Testis (tissue), 2 donors: ENCODE measurements at regions not wholly inside any gene's neighbourhood (a gene's known extent, or its start where the extent isn't known, plus 50 kb on each side); places are given as distances from the start of the nearest gene placed in this dataset.

Experiments
- POLR2A ChIP-seq: fragments of 450-650 bp; IDR thresholded peaks from one replicate; pipeline ENCODE4 v1.6.1; 2017; ENCODE audit warnings: antibody characterized with exemption, mild to moderate bottlenecking, moderate library complexity
- TF ChIP-seq, protein P1 (sequence below), 3 experiments: fragments of 450-650 bp in 2 of 3; fragments of 200-600 bp in 1 of 3; sonication (generic) in 1 of 3; IDR thresholded peaks; one replicate each; pipeline ENCODE4 v1.5.1; 2016 to 2019; ENCODE audit warnings: antibody characterized with exemption in 3 of 3, mild to moderate bottlenecking in 2 of 3, moderate library complexity in 1 of 3

DNA sequence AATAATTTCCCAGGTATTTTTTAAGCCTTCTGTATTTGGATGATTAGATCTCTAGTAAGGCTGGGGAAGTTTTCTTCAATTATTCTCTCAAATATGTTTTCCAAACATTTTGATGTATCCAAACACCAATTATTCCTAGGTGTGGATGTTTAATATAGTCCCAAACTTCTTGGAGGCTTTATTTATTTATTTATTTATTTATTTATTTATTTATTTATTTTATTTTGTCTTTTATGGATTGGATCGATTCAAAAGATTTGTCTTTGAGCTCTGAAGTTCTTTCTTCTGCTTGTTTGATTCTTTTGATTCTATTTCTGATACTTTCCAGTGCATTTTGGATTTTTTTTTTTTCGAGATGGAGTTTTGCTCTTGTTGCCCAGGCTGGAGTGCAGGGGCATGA lies 2267.9 kb upstream of the RAG2 start:
- TF ChIP-seq POLR2A = no peak
- TF ChIP-seq, protein P1, sequence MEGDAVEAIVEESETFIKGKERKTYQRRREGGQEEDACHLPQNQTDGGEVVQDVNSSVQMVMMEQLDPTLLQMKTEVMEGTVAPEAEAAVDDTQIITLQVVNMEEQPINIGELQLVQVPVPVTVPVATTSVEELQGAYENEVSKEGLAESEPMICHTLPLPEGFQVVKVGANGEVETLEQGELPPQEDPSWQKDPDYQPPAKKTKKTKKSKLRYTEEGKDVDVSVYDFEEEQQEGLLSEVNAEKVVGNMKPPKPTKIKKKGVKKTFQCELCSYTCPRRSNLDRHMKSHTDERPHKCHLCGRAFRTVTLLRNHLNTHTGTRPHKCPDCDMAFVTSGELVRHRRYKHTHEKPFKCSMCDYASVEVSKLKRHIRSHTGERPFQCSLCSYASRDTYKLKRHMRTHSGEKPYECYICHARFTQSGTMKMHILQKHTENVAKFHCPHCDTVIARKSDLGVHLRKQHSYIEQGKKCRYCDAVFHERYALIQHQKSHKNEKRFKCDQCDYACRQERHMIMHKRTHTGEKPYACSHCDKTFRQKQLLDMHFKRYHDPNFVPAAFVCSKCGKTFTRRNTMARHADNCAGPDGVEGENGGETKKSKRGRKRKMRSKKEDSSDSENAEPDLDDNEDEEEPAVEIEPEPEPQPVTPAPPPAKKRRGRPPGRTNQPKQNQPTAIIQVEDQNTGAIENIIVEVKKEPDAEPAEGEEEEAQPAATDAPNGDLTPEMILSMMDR (IDR thresholded peaks at IDR 0.05) = no peak
